Retina (tissue), 1 donor: ENCODE measurements at regions not wholly inside any gene's neighbourhood (a gene's known extent, or its start where the extent isn't known, plus 50 kb on each side); places are given as distances from the start of the nearest gene placed in this dataset.

Experiments
- DNase-seq: peaks from one replicate; pipeline ENCODE4 v3.0.0-alpha.2; 2016

GRCh38 chr15:91769476-91769875 is 84.0 kb upstream of the SLCO3A1 start:
- DNase-seq: no peak

- no peak for DNase-seq
Observed at GRCh38 chr15:91769894-91770293, 83.6 kb upstream of the SLCO3A1 start.

GRCh38 chr15:91776104-91776503 is 77.4 kb upstream of the SLCO3A1 start:
- no peak for DNase-seq

- DNase-seq: no peak
Observed at GRCh38 chr15:91779960-91780359, 73.5 kb upstream of the SLCO3A1 start.

GRCh38 chr15:91780387-91780786 is 73.1 kb upstream of the SLCO3A1 start:
- DNase-seq: no peak

- no peak for DNase-seq
Observed at GRCh38 chr15:91782221-91782620, 71.3 kb upstream of the SLCO3A1 start.

- no peak for DNase-seq
Observed at GRCh38 chr15:91783008-91783407, 70.5 kb upstream of the SLCO3A1 start.

- DNase-seq: no peak
Observed at GRCh38 chr15:91783451-91783850, 70.1 kb upstream of the SLCO3A1 start.

- no peak for DNase-seq
Observed at GRCh38 chr15:91784973-91785709, 68.4 kb upstream of the SLCO3A1 start.

- DNase-seq: no peak
Observed at GRCh38 chr15:91787198-91787597, 66.3 kb upstream of the SLCO3A1 start.

- DNase-seq: no peak
Observed at GRCh38 chr15:91789136-91789535, 64.4 kb upstream of the SLCO3A1 start.

- DNase-seq: no peak
Observed at GRCh38 chr15:91790836-91791235, 62.7 kb upstream of the SLCO3A1 start.

GRCh38 chr15:91793771-91794170 is 59.7 kb upstream of the SLCO3A1 start:
- DNase-seq: no peak

GRCh38 chr15:91795235-91795634 is 58.3 kb upstream of the SLCO3A1 start:
- no peak for DNase-seq

GRCh38 chr15:91801836-91802534 is 51.5 kb upstream of the SLCO3A1 start:
- no peak for DNase-seq

GRCh38 chr15:91803260-91803659 is 50.2 kb upstream of the SLCO3A1 start:
- DNase-seq: no peak
